IMR-90 (cell line): ENCODE measurements at regions not wholly inside any gene's neighbourhood (a gene's known extent, or its start where the extent isn't known, plus 50 kb on each side); places are given as distances from the start of the nearest gene placed in this dataset.

Experiments used
- ATAC-seq: fragments of 200-7000 bp; cut with Tn5 transposase; 2 replicates; pipeline ENCODE4 v1.9.1; 2020; ENCODE audit warnings: low read depth, mild to moderate bottlenecking, moderate library complexity
- BruUV-seq: library from RNA; stranded (reverse); fragments of 400-500 nt; replicated peaks from 2 replicates; lab custom pipeline; 2021; lab: Mats Ljungman, UMichigan
- CTCF ChIA-PET: fragments of 300-600 bp; formaldehyde crosslinking; extraction: SDS; loops from one replicate; lab custom pipeline; 2021; ENCODE audit warnings: antibody characterized with exemption; lab: Yijun Ruan, JAX
- POLR2A ChIA-PET: fragments of 300-600 bp; sonication (Branson Sonifier 250); formaldehyde crosslinking; loops from one replicate; lab custom pipeline; 2022; ENCODE audit warnings: antibody characterized with exemption; ENCODE audit not compliant: unreplicated experiment; lab: Charles Lee
- DNase-seq: peaks from one replicate; pipeline ENCODE4 v3.0.0; 2013
- H2AFZ ChIP-seq: replicated peaks from 2 replicates; pipeline ENCODE3; 2013; ENCODE audit warnings: low read length, mild to moderate bottlenecking; ENCODE audit not compliant: poor library complexity
- H2AK5ac ChIP-seq: 2 replicates; pipeline ENCODE4 v1.6.1; 2013; ENCODE audit warnings: low read depth, low read length, inconsistent platforms
- H2AK9ac ChIP-seq: replicated peaks from 2 replicates; pipeline ENCODE3; 2013; ENCODE audit warnings: mild to moderate bottlenecking, low read depth, low read length, moderate library complexity; ENCODE audit not compliant: poor library complexity
- H2BK120ac ChIP-seq: 2 replicates; pipeline ENCODE4 v1.6.1; 2013; ENCODE audit warnings: low read depth, low read length, inconsistent platforms
- H2BK15ac ChIP-seq: 3 replicates; pipeline ENCODE4 v1.6.1; 2013; ENCODE audit warnings: low read depth, low read length, inconsistent platforms
- H2BK20ac ChIP-seq: 2 replicates; pipeline ENCODE4 v1.6.1; 2013; ENCODE audit warnings: low read depth, mild to moderate bottlenecking, inconsistent platforms, low read length, moderate library complexity
- H2BK5ac ChIP-seq: 2 replicates; pipeline ENCODE4 v1.6.1; 2013; ENCODE audit warnings: mild to moderate bottlenecking, low read depth, low read length, inconsistent platforms; ENCODE audit not compliant: poor library complexity, severe bottlenecking
- H3K14ac ChIP-seq: replicated peaks from 2 replicates; pipeline ENCODE4 v1.6.1; 2013; ENCODE audit warnings: low read depth, low read length, inconsistent platforms
- H3K18ac ChIP-seq: 2 replicates; pipeline ENCODE4 v1.6.1; 2013; ENCODE audit warnings: low read depth, low read length, control low read depth
- H3K23ac ChIP-seq: 2 replicates; pipeline ENCODE4 v1.6.1; 2013; ENCODE audit warnings: low read depth, low read length, inconsistent platforms
- H3K27ac ChIP-seq: 2 replicates; pipeline ENCODE4 v1.5.1; 2013; ENCODE audit warnings: mild to moderate bottlenecking, control low read depth, low read length; ENCODE audit not compliant: insufficient read depth
- H3K27me3 ChIP-seq: 2 replicates; pipeline ENCODE4 v1.6.1; 2013; ENCODE audit warnings: low read length; ENCODE audit not compliant: control insufficient read depth, insufficient read depth
- H3K36me3 ChIP-seq: 2 replicates; pipeline ENCODE4 v1.6.1; 2013; ENCODE audit warnings: low read length, mixed read lengths; ENCODE audit not compliant: control insufficient read depth, insufficient read depth
- H3K4ac ChIP-seq: 2 replicates; pipeline ENCODE4 v1.6.1; 2013; ENCODE audit warnings: low read depth, low read length, inconsistent platforms
- H3K4me1 ChIP-seq: 2 replicates; pipeline ENCODE4 v1.6.1; 2013; ENCODE audit warnings: low read length, mixed read lengths; ENCODE audit not compliant: control insufficient read depth, insufficient read depth
- H3K4me2 ChIP-seq: 2 replicates; pipeline ENCODE4 v1.6.1; 2013; ENCODE audit warnings: low read depth, mild to moderate bottlenecking, control low read depth, low read length, moderate library complexity
- H3K4me3 ChIP-seq: 2 replicates; pipeline ENCODE4 v1.5.1; 2013; ENCODE audit warnings: low read depth, mild to moderate bottlenecking, control low read depth, low read length, moderate library complexity; ENCODE audit not compliant: insufficient read depth
- H3K56ac ChIP-seq: 2 replicates; pipeline ENCODE4 v1.6.1; 2013; ENCODE audit warnings: low read length, inconsistent platforms; ENCODE audit not compliant: insufficient read depth; ENCODE audit errors: extremely low read depth
- H3K79me1 ChIP-seq, 2 experiments: 2 replicates each; pipeline ENCODE4 v1.6.1; 2013; ENCODE audit warnings: low read length in 2 of 2, inconsistent platforms in 1 of 2, low read depth in 1 of 2
- H3K9ac ChIP-seq: 2 replicates; pipeline ENCODE4 v1.6.1; 2013; ENCODE audit warnings: low read depth, low read length, control low read depth
- H3K9me1 ChIP-seq: 2 replicates; pipeline ENCODE4 v1.6.1; 2013; ENCODE audit warnings: low read length, inconsistent platforms; ENCODE audit not compliant: insufficient read depth
- H3K9me3 ChIP-seq: 2 replicates; pipeline ENCODE4 v1.6.1; 2013; ENCODE audit warnings: low read length; ENCODE audit not compliant: control insufficient read depth, insufficient read depth
- H4K20me1 ChIP-seq: 2 replicates; pipeline ENCODE4 v1.6.1; 2013; ENCODE audit warnings: low read length, inconsistent platforms; ENCODE audit not compliant: insufficient read depth
- H4K5ac ChIP-seq: 2 replicates; pipeline ENCODE4 v1.6.1; 2013; ENCODE audit warnings: mild to moderate bottlenecking, low read depth, low read length, control low read depth
- H4K8ac ChIP-seq, 2 experiments: 2 replicates each; pipeline ENCODE4 v1.6.1; 2013; ENCODE audit warnings: low read depth in 2 of 2, low read length in 2 of 2, control low read depth in 1 of 2, inconsistent platforms in 1 of 2
- H4K91ac ChIP-seq: 2 replicates; pipeline ENCODE4 v1.6.1; 2013; ENCODE audit warnings: low read depth, low read length, inconsistent platforms; ENCODE audit not compliant: insufficient read depth
- FOS ChIP-seq: fragments of 150-350 bp; IDR thresholded peaks from 2 replicates; pipeline ENCODE4 v1.6.1; 2016; ENCODE audit warnings: low read depth, low read length
- WGBS, 2 experiments: methylation state at CpG; one replicate each; pipeline versions ENCODE4 v1.1.5 to v1.1.7; 2013; ENCODE audit warnings: missing lambda C conversion rate in 2 of 2; ENCODE audit not compliant: insufficient read length in 1 of 2; ENCODE audit errors: extremely low coverage in 2 of 2; 5-methylcytosine and 5-hydroxymethylcytosine counted together
- dilution Hi-C: fragments of 300-500 bp; cut with HindIII; formaldehyde crosslinking; loops from one replicate; pipeline ENCODE4 v1.14.3; 2018; ENCODE audit warnings: low sequenced_read_pairs; ENCODE audit not compliant: unreplicated experiment
- in situ Hi-C: fragments of 300-500 bp; cut with MboI; formaldehyde crosslinking; loops from 3 replicates; pipeline ENCODE4 v1.14.3; 2019; ENCODE audit warnings: low sequenced_read_pairs, inconsistent platforms, mixed read lengths
- intact Hi-C: fragments of 100-400 bp; cut with micrococcal nuclease; formaldehyde crosslinking; loops from 2 replicates; pipeline ENCODE4 v1.10.0; 2022

GRCh38 chr5:12277504-12278192 lies 373.4 kb upstream of the CTNND2 start:
- H2BK120ac ChIP-seq = no peak overlapping the region
- TF ChIP-seq FOS = no peak
- H2AK5ac ChIP-seq = no peak overlapping the region
- H3K79me1 ChIP-seq = no peaks in the 10 kb centered on the region
- WGBS, 2 experiments = no CpG with 5 or more reads among the region's 2 CpGs
- ChIA-PET CTCF (no interaction called here), POLR2A (no interaction called here)
- no peaks in the 10 kb centered on the region for H3K4me1 ChIP-seq
- no peak overlapping the region for H3K4me3 ChIP-seq
- H4K8ac ChIP-seq = no peak overlapping the region
- no peak overlapping the region for H3K14ac ChIP-seq
- no peak overlapping the region for H3K18ac ChIP-seq
- H3K4me2 ChIP-seq = no peak overlapping the region
- no TSS peak for BruUV-seq
- H4K5ac ChIP-seq = no peak overlapping the region
- H3K9me3 ChIP-seq = peaks cover 5% of the 10 kb centered on the region
- H3K56ac ChIP-seq = no peak overlapping the region
- no peak overlapping the region for H3K27ac ChIP-seq
- dilution Hi-C loops = no loop called here
- H3K9ac ChIP-seq = no peak overlapping the region
- no peak overlapping the region for H2AK9ac ChIP-seq
- H3K9me1 ChIP-seq = no peaks in the 10 kb centered on the region
- H3K4ac ChIP-seq = no peak overlapping the region
- no peak overlapping the region for H2BK5ac ChIP-seq
- no peak for DNase-seq
- H4K91ac ChIP-seq = no peak overlapping the region
- H2AFZ ChIP-seq = no peak overlapping the region
- H3K36me3 ChIP-seq = no peaks in the 10 kb centered on the region
- no peaks in the 10 kb centered on the region for H3K27me3 ChIP-seq
- H2BK15ac ChIP-seq = no peak overlapping the region
- no peaks in the 10 kb centered on the region for H4K20me1 ChIP-seq
- in situ Hi-C loops = no loop called here
- intact Hi-C loops = no loop called here
- H2BK20ac ChIP-seq = no peak overlapping the region
- H3K23ac ChIP-seq = no peak overlapping the region
- ATAC-seq = no peak
